Large intestine (tissue), 3 donors: ENCODE measurements at regions not wholly inside any gene's neighbourhood (a gene's known extent, or its start where the extent isn't known, plus 50 kb on each side); places are given as distances from the start of the nearest gene placed in this dataset.

Source experiments
- DNase-seq, 2 donors: peaks; one replicate each; pipeline versions ENCODE4 v3.0.0 to v3.0.0-alpha.2; 2013
- H3K27ac ChIP-seq: one replicate; pipeline ENCODE4 v1.5.1; 2013; ENCODE audit warnings: low read length
- H3K27me3 ChIP-seq: 2 replicates; pipeline ENCODE4 v1.6.1; 2013; ENCODE audit warnings: low read length; ENCODE audit not compliant: control insufficient read depth, insufficient read depth
- H3K36me3 ChIP-seq: 2 replicates; pipeline ENCODE4 v1.6.1; 2013; ENCODE audit warnings: low read length; ENCODE audit not compliant: control insufficient read depth, insufficient read depth
- H3K4me1 ChIP-seq: one replicate; pipeline ENCODE4 v1.6.1; 2013; ENCODE audit warnings: low read length; ENCODE audit not compliant: control insufficient read depth, insufficient read depth
- H3K4me3 ChIP-seq: one replicate; pipeline ENCODE4 v1.5.1; 2013; ENCODE audit warnings: low read length
- H3K9me3 ChIP-seq: one replicate; pipeline ENCODE4 v1.6.1; 2013; ENCODE audit warnings: mild to moderate bottlenecking, low read depth, low read length, moderate library complexity; ENCODE audit not compliant: control insufficient read depth
- WGBS: methylation state at CpG from one replicate; pipeline ENCODE4 v1.1.5; 2013; ENCODE audit warnings: low lambda C conversion rate; ENCODE audit not compliant: insufficient coverage; 5-methylcytosine and 5-hydroxymethylcytosine counted together

DNA sequence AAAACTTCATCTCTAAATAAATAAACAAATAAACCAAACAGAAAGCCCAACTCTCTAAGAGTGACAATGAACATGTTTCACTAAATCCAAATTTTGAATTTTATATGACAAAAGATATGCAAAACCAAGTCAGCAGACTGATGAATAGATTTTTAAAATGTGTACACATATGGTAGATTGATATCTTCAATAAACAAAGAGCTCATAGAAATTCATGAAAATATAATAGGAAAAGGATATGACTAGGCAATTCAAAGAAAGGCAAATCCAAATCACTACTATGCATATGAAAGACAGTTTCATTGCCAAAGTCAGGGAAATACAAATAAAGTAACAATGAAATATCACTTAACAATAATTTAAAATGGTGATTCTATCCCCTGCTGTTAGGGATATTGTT, 63.7 kb upstream of the NBEA start:
- H3K27ac ChIP-seq = no peak overlapping the region
- no peaks in the 10 kb centered on the region for H3K27me3 ChIP-seq
- no peaks in the 10 kb centered on the region for H3K4me1 ChIP-seq
- no peak overlapping the region for H3K4me3 ChIP-seq
- no peak for DNase-seq
- no peaks in the 10 kb centered on the region for H3K9me3 ChIP-seq
- no peaks in the 10 kb centered on the region for H3K36me3 ChIP-seq

DNA sequence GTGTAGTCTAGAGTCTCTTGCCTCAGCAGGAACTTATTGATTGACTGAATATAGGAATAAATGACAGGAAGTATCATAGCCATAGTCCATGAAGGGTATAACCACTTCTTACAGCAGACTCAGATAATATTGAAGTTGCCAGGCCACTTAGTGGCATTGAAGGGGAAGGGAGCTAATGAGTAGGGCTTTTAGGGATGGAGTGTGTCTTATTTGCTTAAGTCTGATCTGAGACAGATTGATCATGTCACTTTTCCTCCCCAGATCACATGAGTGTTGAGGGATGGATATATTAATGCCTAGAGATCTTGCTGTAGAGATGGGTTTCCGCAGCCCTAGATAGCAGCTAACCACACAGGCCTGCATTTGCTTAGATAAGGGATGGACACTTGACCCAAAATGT, 62.2 kb upstream of the NBEA start:
- Histone ChIP-seq H3K36me3 (no peaks in the 10 kb centered on the region), H3K9me3 (no peaks in the 10 kb centered on the region), H3K4me3 (no peak overlapping the region), H3K27ac (no peak overlapping the region), H3K4me1 (no peaks in the 10 kb centered on the region), H3K27me3 (no peaks in the 10 kb centered on the region)
- no CpG with 5 or more reads among the region's 1 CpG for WGBS
- no peak for DNase-seq

DNA sequence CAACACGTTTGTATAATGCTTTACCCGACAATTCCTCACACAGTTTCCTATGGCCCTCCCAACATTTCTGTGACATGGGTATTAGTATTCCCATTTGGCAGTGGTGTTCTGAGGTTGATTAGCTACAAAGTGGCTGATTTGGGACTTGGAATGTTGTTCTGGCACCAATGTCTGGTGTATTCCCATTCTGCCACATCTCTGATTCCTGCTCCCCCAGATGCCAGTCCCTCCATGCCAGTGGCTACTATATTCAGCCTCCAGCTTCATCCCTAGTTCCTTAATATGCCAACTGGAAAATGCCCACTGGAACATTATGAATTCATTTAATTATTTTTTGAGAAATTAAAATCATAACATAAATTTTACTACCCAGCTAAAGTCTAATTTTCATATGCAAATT, 60.6 kb upstream of the NBEA start:
- no peaks in the 10 kb centered on the region for H3K27me3 ChIP-seq
- H3K9me3 ChIP-seq = no peaks in the 10 kb centered on the region
- DNase-seq = no peak
- no peaks in the 10 kb centered on the region for H3K36me3 ChIP-seq
- 60% methylated on average over 1 of the region's 2 CpGs for WGBS
- H3K4me1 ChIP-seq = no peaks in the 10 kb centered on the region
- no peak overlapping the region for H3K4me3 ChIP-seq
- H3K27ac ChIP-seq = no peak overlapping the region

DNA sequence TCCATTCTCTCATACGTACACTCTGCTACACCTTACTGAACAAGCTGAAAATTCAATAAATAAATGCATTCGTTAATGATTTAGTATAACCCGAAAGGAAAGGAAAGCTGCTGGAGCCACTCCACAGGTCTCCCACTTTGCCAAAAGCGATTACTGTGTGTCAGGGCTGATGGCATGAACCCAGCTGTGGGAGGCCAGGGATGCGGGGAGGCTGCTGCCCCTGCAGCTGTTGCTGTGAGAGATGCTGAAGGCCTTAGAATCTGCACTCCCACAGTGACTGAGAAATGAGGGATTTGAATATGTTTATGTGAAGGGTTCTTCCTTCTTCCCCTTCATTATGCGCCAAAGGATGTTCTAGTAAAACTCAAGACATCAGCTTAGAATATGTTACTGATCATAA, 58.7 kb upstream of the NBEA start:
- H3K27ac ChIP-seq = no peak overlapping the region
- no peaks in the 10 kb centered on the region for H3K4me1 ChIP-seq
- 100% methylated on average over 3 of the region's 6 CpGs for WGBS
- H3K4me3 ChIP-seq = no peak overlapping the region
- no peak for DNase-seq
- no peaks in the 10 kb centered on the region for H3K36me3 ChIP-seq
- no peaks in the 10 kb centered on the region for H3K9me3 ChIP-seq
- no peaks in the 10 kb centered on the region for H3K27me3 ChIP-seq

DNA sequence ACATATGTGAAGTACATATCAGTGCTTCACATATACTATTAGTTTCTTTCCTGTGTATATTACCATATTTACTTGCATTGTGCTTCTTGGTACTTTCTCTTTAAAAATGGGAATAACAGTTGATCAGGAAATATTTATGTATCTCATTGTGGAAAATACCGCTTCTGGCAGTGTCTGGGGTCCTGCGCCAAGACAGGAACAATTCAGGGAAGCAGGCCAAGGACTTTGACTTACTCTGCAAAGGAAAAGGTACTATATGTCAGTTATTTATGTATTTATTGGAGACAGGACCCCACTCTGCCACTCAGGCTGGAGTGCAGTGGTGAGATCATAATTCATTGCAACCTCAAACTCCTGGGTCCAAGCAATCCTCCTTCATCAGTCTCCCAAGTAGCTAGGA, 57.7 kb upstream of the NBEA start:
- Histone ChIP-seq H3K9me3 (no peaks in the 10 kb centered on the region), H3K36me3 (no peaks in the 10 kb centered on the region), H3K4me3 (no peak overlapping the region), H3K27ac (no peak overlapping the region), H3K4me1 (no peaks in the 10 kb centered on the region), H3K27me3 (no peaks in the 10 kb centered on the region)
- no CpG with 5 or more reads among the region's 2 CpGs for WGBS
- no peak for DNase-seq

DNA sequence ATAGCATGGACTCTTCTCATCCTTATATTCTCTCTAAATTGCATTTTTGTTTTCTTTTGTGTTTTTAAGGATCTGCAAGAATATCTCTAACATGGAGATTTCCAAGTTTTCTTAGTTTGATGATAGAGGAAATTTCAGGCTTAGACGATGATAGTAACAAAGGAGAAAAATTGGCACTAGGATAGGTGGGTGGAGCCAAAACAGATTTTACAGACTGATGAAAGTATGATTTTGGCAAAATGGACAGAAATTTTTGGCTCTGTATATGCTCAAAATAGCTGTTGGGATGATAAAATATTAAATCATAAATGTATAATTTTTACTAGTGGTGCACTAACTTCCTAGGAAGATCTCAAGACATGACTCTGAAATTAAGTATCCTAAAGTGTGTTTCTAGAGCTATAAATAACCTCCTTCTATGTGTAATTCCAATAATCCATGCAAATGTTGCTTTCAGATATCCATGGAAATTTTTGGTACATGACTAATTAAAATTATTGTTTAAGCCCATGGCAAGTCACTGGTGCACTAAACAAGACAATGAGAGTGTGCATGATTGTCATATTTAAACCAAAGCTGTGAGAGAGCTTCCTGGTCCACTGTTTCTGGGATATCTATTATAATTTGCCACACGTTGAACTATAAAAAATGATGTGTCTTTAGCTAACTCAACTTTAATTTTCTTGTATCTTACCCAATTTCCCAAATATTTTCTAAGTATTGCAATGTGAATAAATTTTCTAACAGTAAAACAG, 55.8 kb upstream of the NBEA start:
- DNase-seq = no peak
- no peak overlapping the region for H3K4me3 ChIP-seq

DNA sequence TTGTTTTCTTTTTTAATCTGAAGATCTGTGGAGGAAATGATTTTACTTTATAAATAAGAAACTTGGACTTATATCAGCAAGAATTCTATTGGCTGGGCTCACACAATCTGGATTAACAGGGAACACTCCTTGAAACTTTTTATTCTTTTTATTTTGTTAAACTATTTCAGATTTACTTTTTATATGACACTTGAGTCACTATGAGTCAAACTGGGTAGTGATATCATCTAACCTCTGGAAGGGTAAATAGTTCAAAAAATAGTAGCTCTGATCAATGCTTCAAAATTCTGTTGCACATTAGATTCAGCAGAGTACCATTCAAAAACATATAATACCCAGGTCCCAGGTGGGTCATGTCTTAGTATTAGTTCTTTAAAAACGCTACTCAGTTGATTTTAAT, 55.1 kb upstream of the NBEA start:
- H3K9me3 ChIP-seq = no peaks in the 10 kb centered on the region
- no peaks in the 10 kb centered on the region for H3K4me1 ChIP-seq
- H3K4me3 ChIP-seq = no peak overlapping the region
- WGBS = no CpG with 5 or more reads among the region's 1 CpG
- H3K27ac ChIP-seq = no peak overlapping the region
- no peak for DNase-seq
- H3K36me3 ChIP-seq = no peaks in the 10 kb centered on the region
- no peaks in the 10 kb centered on the region for H3K27me3 ChIP-seq

More for the DNA sequence above, 55.8 kb upstream of the NBEA start:
- no peaks in the 10 kb centered on the region for H3K36me3 ChIP-seq
- 100% methylated on average over 1 of the region's 2 CpGs for WGBS
- H3K27ac ChIP-seq = no peak overlapping the region
- H3K9me3 ChIP-seq = no peaks in the 10 kb centered on the region
- no peaks in the 10 kb centered on the region for H3K4me1 ChIP-seq
- no peaks in the 10 kb centered on the region for H3K27me3 ChIP-seq
